Left lung (tissue), 4 donors: ENCODE measurements at regions not wholly inside any gene's neighbourhood (a gene's known extent, or its start where the extent isn't known, plus 50 kb on each side); places are given as distances from the start of the nearest gene placed in this dataset.

Experiments
- ATAC-seq: fragments of 200-7000 bp; cut with Tn5 transposase; one replicate; pipeline ENCODE4 v1.9.1; 2020; ENCODE audit warnings: moderate library complexity
- DNase-seq, 4 donors: peaks; one replicate each; pipeline ENCODE4 v3.0.0-alpha.2; 2013 to 2020
- H3K27ac ChIP-seq, 2 donors: fragments of 200-600 bp; sonication (generic) in 1 of 2; one replicate each; pipeline versions ENCODE4 v1.5.0 to v1.8.0; 2020 to 2021
- H3K27me3 ChIP-seq, 2 donors: fragments of 200-600 bp; sonication (generic) in 1 of 2; one replicate each; pipeline versions ENCODE4 v1.5.0 to v1.8.0; 2020 to 2021
- H3K36me3 ChIP-seq, 2 donors: fragments of 200-600 bp; sonication (generic) in 1 of 2; one replicate each; pipeline versions ENCODE4 v1.5.0 to v1.8.0; 2020 to 2021
- H3K4me1 ChIP-seq, 2 donors: fragments of 200-600 bp; one replicate each; pipeline ENCODE4 v1.8.0; 2021
- H3K4me3 ChIP-seq, 2 donors: fragments of 200-600 bp; sonication (generic) in 1 of 2; one replicate each; pipeline versions ENCODE4 v1.5.0 to v1.8.0; 2020 to 2021; ENCODE audit warnings: mild to moderate bottlenecking in 1 of 2
- H3K9me3 ChIP-seq, 2 donors: fragments of 200-600 bp; sonication (generic) in 1 of 2; one replicate each; pipeline versions ENCODE4 v1.5.0 to v1.8.0; 2020 to 2021
- CTCF ChIP-seq, 2 donors: fragments of 200-600 bp; sonication (generic) in 1 of 2; IDR thresholded peaks; one replicate each; pipeline versions ENCODE4 v1.5.0 to v1.8.0; 2021; ENCODE audit warnings: antibody characterized with exemption in 2 of 2
- intact Hi-C, 2 donors: fragments of 100-400 bp; cut with DNase I; formaldehyde crosslinking; loops; one replicate each; pipeline versions ENCODE4 v1.11.2 to v1.14.2; 2022
- donor health status: DM: no; HTN: yes; CAD: no.
- donor health status: DM: no; HTN: no; CAD: no.

GRCh38 chr13:53216773-53217172 is 188.2 kb downstream of the OLFM4 start:
- ATAC-seq (no peak), DNase-seq (no peak)
- TF ChIP-seq CTCF (IDR thresholded peaks at IDR 0.05) = no peak
- Histone ChIP-seq H3K9me3 (no peaks in the 10 kb centered on the region), H3K27ac (no peak overlapping the region), H3K4me1 (no peaks in the 10 kb centered on the region), H3K36me3 (no peaks in the 10 kb centered on the region), H3K27me3 (no peaks in the 10 kb centered on the region), H3K4me3 (no peak overlapping the region)
- intact Hi-C loops = no loop called here

- intact Hi-C loops = no loop called here
- Histone ChIP-seq H3K4me1 (no peaks in the 10 kb centered on the region), H3K4me3 (no peak overlapping the region), H3K9me3 (peaks cover 0 to 2% of the 10 kb centered on the region in 2 donors), H3K27me3 (no peaks in the 10 kb centered on the region), H3K36me3 (no peaks in the 10 kb centered on the region), H3K27ac (no peak overlapping the region)
- ATAC-seq = no peak
- TF ChIP-seq CTCF (IDR thresholded peaks at IDR 0.05) = no peak
- DNase-seq = no peak
Observed at GRCh38 chr13:53217194-53217593, 188.6 kb downstream of the OLFM4 start.

DNA sequence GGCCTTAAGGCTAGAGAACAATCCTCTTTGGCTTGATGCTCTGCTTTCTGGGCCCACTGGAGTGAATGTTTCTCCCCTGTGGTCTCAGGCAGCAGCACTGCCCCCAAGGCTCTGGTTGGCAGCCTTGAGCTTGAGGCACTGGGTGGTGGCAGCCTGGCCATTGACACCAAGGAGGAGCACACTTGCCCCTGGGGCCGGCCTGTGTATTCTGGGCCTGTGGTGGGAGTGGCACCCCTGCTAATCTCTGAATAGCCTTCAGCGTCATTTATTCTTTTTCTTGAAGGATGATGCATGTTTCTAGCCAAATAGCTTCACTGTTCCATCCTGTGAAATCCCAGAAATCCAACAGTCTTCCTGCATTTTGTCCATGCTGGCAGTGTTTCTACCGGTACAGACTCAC is 191.4 kb downstream of the OLFM4 start:
- H3K9me3 ChIP-seq = peaks cover 0 to 5% of the 10 kb centered on the region in 2 donors

GRCh38 chr13:53237696-53238095 is 209.1 kb downstream of the OLFM4 start:
- no peak for DNase-seq
- TF ChIP-seq CTCF (IDR thresholded peaks at IDR 0.05) = no peak
- intact Hi-C loops = no loop called here
- no peak for ATAC-seq
- Histone ChIP-seq H3K4me1 (no peaks in the 10 kb centered on the region), H3K27me3 (peaks cover 0 to 13% of the 10 kb centered on the region in 2 donors), H3K4me3 (no peak overlapping the region), H3K36me3 (no peaks in the 10 kb centered on the region), H3K27ac (no peak overlapping the region), H3K9me3 (no peaks in the 10 kb centered on the region)

More for the DNA sequence above, 191.4 kb downstream of the OLFM4 start:
- DNase-seq (peak in 1 of 4 donors; percentile 39), ATAC-seq (no peak)
- Histone ChIP-seq H3K27ac (no peak overlapping the region), H3K36me3 (no peaks in the 10 kb centered on the region), H3K4me1 (no peaks in the 10 kb centered on the region), H3K4me3 (no peak overlapping the region), H3K27me3 (no peaks in the 10 kb centered on the region)
- intact Hi-C loops = no loop called here
- TF ChIP-seq CTCF (IDR thresholded peaks at IDR 0.05) = no peak

DNA sequence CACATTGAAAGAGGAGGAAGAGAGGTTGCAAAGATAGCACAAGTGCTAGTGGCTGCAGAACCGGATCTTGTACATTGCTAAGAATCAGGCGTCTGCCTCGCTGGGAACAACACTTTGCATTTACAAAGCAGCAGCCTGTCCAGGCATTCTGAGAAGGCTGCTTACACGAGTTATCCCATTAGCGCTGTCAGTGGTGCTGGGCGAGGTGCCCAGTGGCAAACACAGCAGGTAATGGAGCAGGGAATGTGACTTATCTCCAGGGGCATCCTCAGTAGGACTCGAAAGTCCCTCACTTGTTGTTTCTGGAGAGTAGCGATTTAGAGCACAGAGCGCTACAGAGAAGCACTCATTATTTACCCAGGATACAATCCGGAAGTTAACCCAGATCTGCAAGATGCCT is 209.6 kb downstream of the OLFM4 start:
- H3K4me3 ChIP-seq = no peak overlapping the region
- no peaks in the 10 kb centered on the region for H3K4me1 ChIP-seq
- H3K9me3 ChIP-seq = no peaks in the 10 kb centered on the region
- no peak for ATAC-seq
- no peak for DNase-seq
- H3K36me3 ChIP-seq = no peaks in the 10 kb centered on the region
- TF ChIP-seq CTCF (IDR thresholded peaks at IDR 0.05) = no peak
- peaks cover 0 to 13% of the 10 kb centered on the region in 2 donors for H3K27me3 ChIP-seq
- intact Hi-C loops = no loop called here
- no peak overlapping the region for H3K27ac ChIP-seq
